Omental fat pad (tissue), 3 donors: ENCODE measurements at regions not wholly inside any gene's neighbourhood (a gene's known extent, or its start where the extent isn't known, plus 50 kb on each side); places are given as distances from the start of the nearest gene placed in this dataset.

ENCODE experiments used
- ATAC-seq: fragments of 150-250 bp; one replicate; pipeline ENCODE4 v1.9.1; 2016; ENCODE audit warnings: mild to moderate bottlenecking, moderate library complexity; ENCODE audit not compliant: low FRiP score
- DNase-seq: peaks from one replicate; pipeline ENCODE4 v3.0.0-alpha.2; 2019; ENCODE audit warnings: low spot score
- TF ChIP-seq, protein P1 (sequence below), 3 donors: fragments of 450-650 bp; IDR thresholded peaks; one replicate each; pipeline ENCODE4 v1.5.1; 2016 to 2017; ENCODE audit warnings: antibody characterized with exemption in 3 of 3, mild to moderate bottlenecking in 3 of 3, moderate library complexity in 2 of 3

DNA sequence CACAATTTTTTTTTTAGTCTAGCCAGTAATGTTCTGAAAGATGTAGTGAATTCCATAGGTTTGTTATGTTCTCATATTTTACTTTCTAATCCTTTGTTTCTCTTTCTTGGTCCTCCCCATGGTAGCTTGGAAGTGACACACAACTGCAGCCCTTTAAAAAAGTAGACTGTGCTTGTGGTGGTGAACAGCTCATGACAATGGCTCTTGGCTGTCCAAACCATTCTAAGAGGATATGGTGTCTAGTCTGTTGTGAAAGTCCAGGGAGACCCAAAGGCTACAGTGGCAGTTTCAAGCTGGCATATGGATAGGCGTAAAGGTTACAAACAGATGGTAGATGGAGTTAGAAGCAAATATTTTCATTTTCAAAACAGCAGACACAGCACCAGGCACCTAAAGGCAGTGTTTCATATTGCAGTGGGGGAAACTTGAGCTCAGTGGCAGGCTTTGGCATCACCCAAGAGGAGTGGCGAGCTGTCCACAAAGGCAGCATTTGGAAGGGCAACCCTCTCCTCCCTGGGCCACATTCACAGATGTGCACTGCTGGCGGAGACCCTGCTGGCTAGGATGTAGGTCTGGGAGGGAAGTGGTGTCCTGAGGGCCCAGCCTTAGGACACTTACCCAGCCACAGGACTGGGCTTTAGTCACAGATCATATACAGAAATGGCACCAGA, 102.1 kb downstream of the DYRK2 start:
- DNase-seq (no peak), ATAC-seq (no peak)
- TF ChIP-seq, protein P1, sequence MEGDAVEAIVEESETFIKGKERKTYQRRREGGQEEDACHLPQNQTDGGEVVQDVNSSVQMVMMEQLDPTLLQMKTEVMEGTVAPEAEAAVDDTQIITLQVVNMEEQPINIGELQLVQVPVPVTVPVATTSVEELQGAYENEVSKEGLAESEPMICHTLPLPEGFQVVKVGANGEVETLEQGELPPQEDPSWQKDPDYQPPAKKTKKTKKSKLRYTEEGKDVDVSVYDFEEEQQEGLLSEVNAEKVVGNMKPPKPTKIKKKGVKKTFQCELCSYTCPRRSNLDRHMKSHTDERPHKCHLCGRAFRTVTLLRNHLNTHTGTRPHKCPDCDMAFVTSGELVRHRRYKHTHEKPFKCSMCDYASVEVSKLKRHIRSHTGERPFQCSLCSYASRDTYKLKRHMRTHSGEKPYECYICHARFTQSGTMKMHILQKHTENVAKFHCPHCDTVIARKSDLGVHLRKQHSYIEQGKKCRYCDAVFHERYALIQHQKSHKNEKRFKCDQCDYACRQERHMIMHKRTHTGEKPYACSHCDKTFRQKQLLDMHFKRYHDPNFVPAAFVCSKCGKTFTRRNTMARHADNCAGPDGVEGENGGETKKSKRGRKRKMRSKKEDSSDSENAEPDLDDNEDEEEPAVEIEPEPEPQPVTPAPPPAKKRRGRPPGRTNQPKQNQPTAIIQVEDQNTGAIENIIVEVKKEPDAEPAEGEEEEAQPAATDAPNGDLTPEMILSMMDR (IDR thresholded peaks at IDR 0.05): no peak

- TF ChIP-seq, protein P1 (IDR thresholded peaks at IDR 0.05): no peak
- DNase-seq (no peak), ATAC-seq (no peak)
These were observed 102.9 kb downstream of the DYRK2 start for GRCh38 chr12:67751381-67751928.

DNA sequence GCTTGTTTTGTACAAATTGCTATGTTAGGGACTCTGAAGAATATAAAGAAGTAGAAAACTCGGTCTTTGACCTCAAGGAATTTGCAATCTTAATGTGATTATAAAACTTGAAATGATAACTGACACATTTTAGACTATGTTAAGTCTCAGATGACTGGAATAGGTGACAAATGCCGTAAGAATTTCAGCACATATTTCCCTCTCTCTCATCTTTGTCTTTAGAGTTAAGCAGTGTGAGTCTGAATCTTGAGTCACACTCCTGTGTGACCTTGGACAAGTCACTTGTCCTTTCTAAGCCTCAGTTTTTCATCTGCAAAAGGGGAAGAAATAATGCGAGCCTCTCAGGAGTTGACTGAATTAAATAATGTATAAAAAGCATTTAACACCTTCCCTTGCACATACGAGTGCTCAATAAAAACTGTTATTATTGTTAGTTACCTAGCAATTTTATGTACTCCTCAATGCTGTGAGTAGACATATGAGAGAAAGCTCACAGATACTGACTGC, 103.7 kb downstream of the DYRK2 start:
- DNase-seq (no peak), ATAC-seq (no peak)
- TF ChIP-seq, protein P1 (IDR thresholded peaks at IDR 0.05): no peak

- DNase-seq: no peak
- TF ChIP-seq, protein P1 (IDR thresholded peaks at IDR 0.05): no peak
- no peak for ATAC-seq
These were observed 106.6 kb downstream of the DYRK2 start for GRCh38 chr12:67754933-67755697.

DNA sequence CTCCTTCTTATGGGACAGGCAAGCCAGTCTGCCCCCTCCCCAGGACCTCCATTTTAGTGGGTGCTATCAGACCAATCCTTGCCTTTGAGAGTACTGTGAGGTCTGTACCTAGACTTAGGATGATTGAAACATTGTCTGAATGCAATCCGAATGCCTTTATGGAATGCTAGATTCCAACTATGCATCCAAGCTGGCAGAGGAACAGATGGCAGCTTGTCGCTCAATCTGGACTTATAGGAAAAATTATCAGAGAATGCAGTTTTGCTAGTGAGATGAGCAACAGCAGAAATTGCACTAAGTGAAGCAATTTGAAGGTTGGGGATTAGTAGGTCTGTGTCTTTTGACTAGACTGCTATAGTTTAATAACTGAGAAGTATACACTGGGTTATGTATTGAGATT, 109.1 kb downstream of the DYRK2 start:
- ATAC-seq (no peak), DNase-seq (no peak)
- TF ChIP-seq, protein P1 (IDR thresholded peaks at IDR 0.05): no peak

DNA sequence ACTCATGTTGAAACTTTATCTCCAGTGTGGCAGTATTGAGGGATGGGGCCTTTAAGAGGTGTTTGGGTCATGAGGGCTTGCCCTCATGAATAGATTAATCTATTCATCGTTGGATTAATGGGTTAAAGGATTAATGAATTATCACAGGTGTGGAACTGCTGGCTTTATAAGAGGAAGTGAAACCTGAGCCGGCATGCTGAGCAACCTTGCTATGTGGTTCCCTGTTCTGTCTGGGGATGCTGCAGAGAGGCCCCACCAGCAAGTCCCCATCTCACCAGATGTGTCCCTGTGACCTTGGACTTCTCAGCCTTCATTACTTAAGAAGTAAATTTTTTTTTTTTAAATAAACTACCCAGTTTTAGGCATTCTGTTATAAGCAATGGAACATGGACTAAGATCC, 109.6 kb downstream of the DYRK2 start:
- no peak for ATAC-seq
- DNase-seq: no peak
- TF ChIP-seq, protein P1 (IDR thresholded peaks at IDR 0.05): no peak
